ENCODE measurements at regions not wholly inside any gene's neighbourhood (a gene's known extent, or its start where the extent isn't known, plus 50 kb on each side); places are given as distances from the start of the nearest gene placed in this dataset.

GRCh38 chr3:83235180-83235814, 1473.9 kb upstream of the GBE1 start:
- TF ChIP-seq CTCF (IDR thresholded peaks at IDR 0.05), result no peak
- no peak for TF ChIP-seq POLR2AphosphoS5 (IDR thresholded peaks at IDR 0.05)
- TF ChIP-seq EP300 (IDR thresholded peaks at IDR 0.05), result no peak
- no peak for TF ChIP-seq POLR2A (IDR thresholded peaks at IDR 0.05)
